Mesothelial cell of epicardium (in vitro differentiated cells): ENCODE measurements at regions not wholly inside any gene's neighbourhood (a gene's known extent, or its start where the extent isn't known, plus 50 kb on each side); places are given as distances from the start of the nearest gene placed in this dataset.
A peak's percentile ranks its signal among the peaks of the same experiment; 100 is the strongest.

Experiments
- DNase-seq, 2 experiments: peaks; one replicate each; pipeline ENCODE4 v3.0.0; 2021; ENCODE audit warnings: low spot score in 2 of 2; ENCODE audit not compliant: unreplicated experiment in 2 of 2
- H3K27ac Mint-ChIP-seq: 2 replicates; pipeline ENCODE4 v1.8.0; 2021; ENCODE audit warnings: mixed read lengths
- H3K27me3 Mint-ChIP-seq: 2 replicates; pipeline ENCODE4 v1.8.0; 2021; ENCODE audit warnings: low read depth, mixed read lengths
- H3K36me3 Mint-ChIP-seq: 2 replicates; pipeline ENCODE4 v1.8.0; 2021; ENCODE audit warnings: mixed read lengths
- H3K4me1 Mint-ChIP-seq: 2 replicates; pipeline ENCODE4 v1.8.0; 2021; ENCODE audit warnings: mixed read lengths
- H3K4me3 Mint-ChIP-seq: 2 replicates; pipeline ENCODE4 v1.8.0; 2021; ENCODE audit warnings: mild to moderate bottlenecking, moderate library complexity, mixed read lengths
- H3K9me3 Mint-ChIP-seq: 2 replicates; pipeline ENCODE4 v1.8.0; 2021; ENCODE audit warnings: mixed read lengths
- TF ChIP-seq, protein P1 (sequence below): fragments of 200-600 bp; sonication (generic); IDR thresholded peaks from one replicate; pipeline ENCODE4 v1.5.0; 2021; ENCODE audit warnings: antibody characterized with exemption; ENCODE audit not compliant: unreplicated experiment

DNA sequence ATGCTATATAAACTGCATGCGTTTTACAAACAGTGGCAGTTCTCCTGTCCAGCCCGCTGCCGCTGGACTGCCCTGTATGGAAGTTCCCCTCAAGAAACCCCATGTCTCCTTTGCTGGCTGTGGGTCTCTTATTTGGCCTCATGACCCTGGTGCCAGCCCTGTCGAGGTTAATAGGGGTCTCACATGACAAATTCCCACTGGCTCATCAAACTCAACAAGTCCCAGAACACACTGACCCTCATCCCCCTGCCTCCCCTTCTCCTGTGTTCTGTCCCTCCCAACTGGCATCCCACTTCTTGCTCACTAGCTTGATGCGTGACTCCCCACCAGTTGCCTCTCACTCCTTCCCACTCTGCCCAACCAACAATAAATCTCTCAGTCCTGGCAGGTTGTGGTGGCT is 137.6 kb upstream of the HS6ST1 start:
- Mint-ChIP-seq H3K27ac (no peak overlapping the region), H3K4me1 (peaks cover 32% of the 10 kb centered on the region), H3K4me3 (no peak overlapping the region), H3K9me3 (peaks cover 11% of the 10 kb centered on the region), H3K27me3 (no peaks in the 10 kb centered on the region), H3K36me3 (peaks cover 4% of the 10 kb centered on the region)
- TF ChIP-seq, protein P1, sequence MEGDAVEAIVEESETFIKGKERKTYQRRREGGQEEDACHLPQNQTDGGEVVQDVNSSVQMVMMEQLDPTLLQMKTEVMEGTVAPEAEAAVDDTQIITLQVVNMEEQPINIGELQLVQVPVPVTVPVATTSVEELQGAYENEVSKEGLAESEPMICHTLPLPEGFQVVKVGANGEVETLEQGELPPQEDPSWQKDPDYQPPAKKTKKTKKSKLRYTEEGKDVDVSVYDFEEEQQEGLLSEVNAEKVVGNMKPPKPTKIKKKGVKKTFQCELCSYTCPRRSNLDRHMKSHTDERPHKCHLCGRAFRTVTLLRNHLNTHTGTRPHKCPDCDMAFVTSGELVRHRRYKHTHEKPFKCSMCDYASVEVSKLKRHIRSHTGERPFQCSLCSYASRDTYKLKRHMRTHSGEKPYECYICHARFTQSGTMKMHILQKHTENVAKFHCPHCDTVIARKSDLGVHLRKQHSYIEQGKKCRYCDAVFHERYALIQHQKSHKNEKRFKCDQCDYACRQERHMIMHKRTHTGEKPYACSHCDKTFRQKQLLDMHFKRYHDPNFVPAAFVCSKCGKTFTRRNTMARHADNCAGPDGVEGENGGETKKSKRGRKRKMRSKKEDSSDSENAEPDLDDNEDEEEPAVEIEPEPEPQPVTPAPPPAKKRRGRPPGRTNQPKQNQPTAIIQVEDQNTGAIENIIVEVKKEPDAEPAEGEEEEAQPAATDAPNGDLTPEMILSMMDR: no peak
- DNase-seq: no peak

- H3K27ac Mint-ChIP-seq: no peak overlapping the region
- no peak overlapping the region for H3K4me3 Mint-ChIP-seq
- no peaks in the 10 kb centered on the region for H3K27me3 Mint-ChIP-seq
- peaks cover 32% of the 10 kb centered on the region for H3K4me1 Mint-ChIP-seq
- TF ChIP-seq, protein P1: no peak
- H3K9me3 Mint-ChIP-seq: peaks cover 15% of the 10 kb centered on the region
- DNase-seq: peak in 1 of 2 experiments; percentile 24
- H3K36me3 Mint-ChIP-seq: peaks cover 9% of the 10 kb centered on the region
Measured at GRCh38 chr2:128457006-128457604, 138.4 kb upstream of the HS6ST1 start.

DNA sequence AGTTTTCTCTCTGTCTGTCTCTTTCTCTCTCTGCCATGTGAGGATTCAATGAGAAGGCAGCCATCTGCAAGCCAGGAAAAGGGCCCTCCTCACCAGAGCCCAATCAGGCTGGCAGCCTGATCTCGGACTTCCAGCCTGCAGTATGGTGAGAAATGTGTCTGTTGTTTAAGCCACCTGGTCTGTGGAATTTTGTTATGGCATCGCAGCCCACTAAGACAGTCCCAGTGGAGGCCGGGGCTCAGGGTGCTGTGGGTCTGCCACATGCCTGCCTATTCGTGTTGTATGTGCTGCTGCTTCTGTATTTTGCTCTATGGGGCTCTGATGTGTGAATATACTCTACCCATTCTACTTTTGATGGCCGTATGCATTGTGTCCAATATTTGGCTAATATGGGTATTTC is 139.0 kb upstream of the HS6ST1 start:
- peaks cover 33% of the 10 kb centered on the region for H3K4me1 Mint-ChIP-seq
- peaks cover 9% of the 10 kb centered on the region for H3K36me3 Mint-ChIP-seq
- no peaks in the 10 kb centered on the region for H3K27me3 Mint-ChIP-seq
- no peak overlapping the region for H3K27ac Mint-ChIP-seq
- peaks cover 15% of the 10 kb centered on the region for H3K9me3 Mint-ChIP-seq
- H3K4me3 Mint-ChIP-seq: no peak overlapping the region
- no peak for DNase-seq
- TF ChIP-seq, protein P1: no peak

- peaks cover 15% of the 10 kb centered on the region for H3K9me3 Mint-ChIP-seq
- DNase-seq: no peak
- peaks cover 37% of the 10 kb centered on the region for H3K4me1 Mint-ChIP-seq
- peak overlapping the region; percentile 81 for H3K27ac Mint-ChIP-seq
- no peaks in the 10 kb centered on the region for H3K27me3 Mint-ChIP-seq
- no peak overlapping the region for H3K4me3 Mint-ChIP-seq
- TF ChIP-seq, protein P1: no peak
- H3K36me3 Mint-ChIP-seq: peaks cover 9% of the 10 kb centered on the region
Measured at GRCh38 chr2:128458505-128458904, 139.8 kb upstream of the HS6ST1 start.

DNA sequence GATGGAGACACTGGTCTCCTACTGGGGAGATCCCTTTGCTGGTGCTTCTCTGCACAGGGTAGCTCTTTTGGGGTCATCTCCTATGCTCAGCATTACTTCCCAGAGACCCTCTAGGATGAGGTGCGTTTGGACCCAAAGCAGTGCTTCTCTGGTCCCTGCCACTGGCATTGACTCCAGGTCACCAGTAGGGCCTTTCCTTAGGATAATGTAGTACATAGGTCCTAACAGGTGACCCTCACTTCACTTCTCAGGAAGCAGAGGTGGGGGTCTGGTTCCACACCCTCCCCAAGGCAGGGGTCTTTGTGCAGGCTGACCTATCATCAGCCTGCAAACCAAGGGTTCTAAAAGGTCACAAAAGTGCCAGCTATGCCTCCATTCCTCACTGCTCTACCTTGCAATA is 145.8 kb upstream of the HS6ST1 start:
- DNase-seq: peak in 1 of 2 experiments; percentile 24
- Mint-ChIP-seq H3K4me1 (peaks cover 19% of the 10 kb centered on the region), H3K4me3 (no peak overlapping the region), H3K9me3 (peaks cover 19% of the 10 kb centered on the region), H3K27me3 (no peaks in the 10 kb centered on the region), H3K36me3 (peaks cover 9% of the 10 kb centered on the region), H3K27ac (no peak overlapping the region)
- TF ChIP-seq, protein P1: no peak
